ENCODE measurements at regions not wholly inside any gene's neighbourhood (a gene's known extent, or its start where the extent isn't known, plus 50 kb on each side); places are given as distances from the start of the nearest gene placed in this dataset.

DNA sequence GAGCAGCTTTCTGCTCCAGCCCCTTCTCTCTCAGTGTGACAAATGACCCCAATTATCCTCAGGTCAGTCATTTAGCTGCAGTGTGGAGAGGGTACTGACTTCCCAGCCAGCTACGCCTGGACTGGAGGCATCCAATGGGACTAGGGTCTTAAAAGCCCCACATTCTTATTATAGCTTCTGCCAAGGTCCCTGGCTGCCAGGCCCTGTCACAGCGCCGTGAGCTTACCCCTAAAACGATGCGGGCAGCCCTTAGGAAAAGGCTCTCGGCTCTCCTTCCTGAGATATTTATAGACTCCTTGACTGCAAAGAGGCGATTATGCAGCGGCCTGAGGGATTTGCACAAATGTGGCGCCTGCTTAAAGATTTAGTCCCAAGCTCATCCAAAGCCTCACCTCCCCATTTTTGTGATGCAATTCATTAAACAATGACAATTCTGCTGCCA lies 69.2 kb upstream of the EDAR start:
- Histone ChIP-seq H3K27ac (ENCODE audit: insufficient read depth, low read length) (no peak overlapping the region), H3K18ac (ENCODE audit: low read depth, low read length) (no peak overlapping the region), H3K14ac (replicated peaks; ENCODE audit: low read depth, low read length) (no peak overlapping the region), H3K4me2 (ENCODE audit: low read depth, low read length) (no peak overlapping the region), H2AK9ac (replicated peaks; ENCODE audit: low read depth, low read length, poor library complexity) (no peak overlapping the region), H4K20me1 (ENCODE audit: insufficient read depth, low read length) (no peaks in the 10 kb centered on the region), H3K23ac (ENCODE audit: low read depth, low read length) (no peak overlapping the region), H4K8ac (ENCODE audit: low read depth in 2 of 2, low read length in 2 of 2) (no peak overlapping the region), H3K9me1 (ENCODE audit: insufficient read depth, low read length) (no peaks in the 10 kb centered on the region), H2BK15ac (ENCODE audit: low read depth, low read length) (no peak overlapping the region), H3K36me3 (ENCODE audit: control insufficient read depth, insufficient read depth, low read length) (no peaks in the 10 kb centered on the region), H3K79me1 (ENCODE audit: low read depth in 1 of 2, low read length in 2 of 2) (no peaks in the 10 kb centered on the region), H3K4ac (ENCODE audit: low read depth, low read length) (no peak overlapping the region), H3K9ac (ENCODE audit: low read depth, low read length) (no peak overlapping the region), H2AFZ (replicated peaks; ENCODE audit: low read length, poor library complexity) (no peak overlapping the region), H3K27me3 (ENCODE audit: control insufficient read depth, insufficient read depth, low read length) (peaks cover 51% of the 10 kb centered on the region), H3K4me1 (ENCODE audit: control insufficient read depth, insufficient read depth, low read length) (no peaks in the 10 kb centered on the region), H3K56ac (ENCODE audit: extremely low read depth, insufficient read depth, low read length) (no peak overlapping the region), H4K91ac (ENCODE audit: insufficient read depth, low read depth, low read length) (no peak overlapping the region), H4K5ac (ENCODE audit: low read depth, low read length) (no peak overlapping the region), H3K4me3 (ENCODE audit: insufficient read depth, low read depth, low read length) (no peak overlapping the region), H2AK5ac (ENCODE audit: low read depth, low read length) (no peak overlapping the region), H2BK20ac (ENCODE audit: low read depth, low read length) (no peak overlapping the region), H2BK120ac (ENCODE audit: low read depth, low read length) (no peak overlapping the region), H2BK5ac (ENCODE audit: low read depth, low read length, poor library complexity, severe bottlenecking) (no peak overlapping the region), H3K9me3 (ENCODE audit: control insufficient read depth, insufficient read depth, low read length) (no peaks in the 10 kb centered on the region)
- ChIA-PET CTCF (no interaction called here), POLR2A (ENCODE audit: unreplicated experiment) (no interaction called here)
- intact Hi-C loops (cut with micrococcal nuclease) = no loop called here
- 60% methylated on average over 1 of the region's 9 CpGs; no CpG with 5 or more reads in 1 of the 2 experiments for WGBS, 2 experiments (ENCODE audit: extremely low coverage in 2 of 2, insufficient read length in 1 of 2)
- ATAC-seq (ENCODE audit: low read depth) (no peak), DNase-seq (no peak)
- TF ChIP-seq RAD21 (IDR thresholded peaks at IDR 0.05; ENCODE audit: low read length) = no peak
- no peak for TF ChIP-seq MAZ (IDR thresholded peaks at IDR 0.05; ENCODE audit: borderline replicate concordance, low read depth, low read length)
- no peak for TF ChIP-seq NFE2L2 (IDR thresholded peaks at IDR 0.05; ENCODE audit: low read depth, low read length)
- in situ Hi-C loops (cut with MboI; ENCODE audit: low sequenced_read_pairs) = no loop called here
- no TSS peak for BruUV-seq (replicated peaks)
- dilution Hi-C loops (cut with HindIII; ENCODE audit: low sequenced_read_pairs, unreplicated experiment) = no loop called here

All from IMR-90 (cell line).